SK-N-DZ (cell line): ENCODE measurements at regions not wholly inside any gene's neighbourhood (a gene's known extent, or its start where the extent isn't known, plus 50 kb on each side); places are given as distances from the start of the nearest gene placed in this dataset.
"Not testable (repeated sequence)": the region's sequence is repeated elsewhere in the genome, so short reads cannot be mapped to it uniquely, and the experiment has no call there.

Source experiments
- DNase-seq: peaks from one replicate; pipeline ENCODE4 v3.0.0-alpha.2; 2015; ENCODE audit warnings: low spot score

GRCh38 chr1:59202455-59202854, 94.4 kb upstream of the FGGY start:
- DNase-seq: no peak

- DNase-seq: no peak
These were observed 92.9 kb upstream of the FGGY start for GRCh38 chr1:59204001-59204400.

DNA sequence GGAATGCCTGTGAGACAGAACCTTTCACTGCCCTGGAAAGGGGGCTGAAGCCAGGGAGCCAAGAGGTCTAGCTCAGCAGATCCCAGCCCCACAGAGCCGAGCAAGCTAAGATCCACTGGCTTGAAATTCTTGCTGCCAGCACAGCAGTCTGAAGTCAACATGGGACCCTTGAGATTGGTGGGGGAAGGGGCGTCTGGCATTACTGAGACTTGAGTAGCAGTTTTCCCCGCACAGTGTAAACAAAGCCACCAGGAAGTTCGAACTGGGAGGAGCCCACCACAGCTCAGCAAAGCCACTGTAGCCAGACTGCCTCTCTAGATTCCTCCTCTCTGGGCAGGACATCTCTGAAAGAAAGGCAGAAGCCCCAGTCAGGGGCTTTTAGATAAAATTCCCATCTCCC, 90.3 kb upstream of the FGGY start:
- not testable (repeated sequence) for DNase-seq

DNA sequence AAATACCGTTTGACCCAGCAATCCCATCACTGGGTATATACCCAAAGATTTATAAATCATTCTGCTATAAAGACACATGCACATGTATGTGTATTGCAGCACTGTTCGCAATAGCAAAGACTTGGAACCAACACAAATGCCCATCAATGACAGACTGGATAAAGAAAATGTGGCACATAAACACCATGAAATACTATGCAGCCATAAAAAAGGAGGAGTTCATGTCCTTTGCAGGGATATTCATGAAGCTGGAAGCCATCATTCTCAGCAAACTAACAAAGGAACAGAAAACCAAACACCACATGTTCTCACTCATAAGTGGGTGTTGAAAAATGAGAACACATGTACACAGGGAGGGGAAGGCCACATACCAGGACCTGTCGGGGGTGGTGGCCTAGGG, 86.5 kb upstream of the FGGY start:
- DNase-seq: not testable (repeated sequence)

GRCh38 chr1:59212706-59213105, 84.2 kb upstream of the FGGY start:
- DNase-seq: no peak

DNA sequence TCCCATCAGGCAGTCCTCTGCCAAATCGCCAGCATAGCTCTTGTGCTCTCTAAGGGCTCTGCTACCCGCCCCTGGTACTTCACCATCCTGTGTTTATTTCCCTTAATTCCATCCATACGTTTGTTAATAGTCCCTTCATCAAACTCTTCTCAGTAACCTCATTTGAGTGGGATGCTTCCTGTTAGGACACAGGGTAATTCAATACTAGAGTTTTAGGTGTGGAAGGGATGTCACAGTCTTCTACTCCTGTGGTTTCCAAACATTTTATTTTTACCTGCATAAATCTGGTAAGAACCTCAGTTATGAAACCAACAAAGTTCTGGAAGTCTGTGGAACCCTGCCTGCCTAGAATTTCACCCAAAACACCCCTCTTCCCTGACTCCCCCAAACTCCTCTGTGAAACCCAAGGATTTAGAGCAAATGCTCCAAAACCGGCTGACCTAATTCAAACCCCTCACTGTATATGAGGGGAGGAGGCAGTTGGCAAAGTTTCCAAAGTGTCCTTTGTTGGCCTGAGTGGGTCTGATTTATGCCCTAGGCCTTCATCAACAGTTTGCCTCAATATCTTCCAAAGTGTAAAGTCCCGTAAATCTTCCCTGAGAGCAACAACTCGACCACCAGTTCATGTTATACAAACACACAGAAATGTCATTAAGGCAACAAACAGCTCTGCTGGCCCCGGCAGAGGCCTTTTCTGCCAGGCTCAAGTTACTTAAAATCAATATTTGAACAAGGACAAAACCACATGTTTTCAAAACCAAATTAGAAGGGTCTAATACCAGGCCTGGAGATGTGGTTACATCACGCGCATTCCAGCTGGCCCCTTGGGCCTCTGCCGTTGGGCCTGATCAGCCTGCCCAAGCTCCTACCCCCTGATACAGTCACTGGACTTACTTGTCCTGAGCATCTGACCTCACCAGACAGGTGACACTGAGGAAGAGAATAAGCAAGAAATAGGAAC, 82.4 kb upstream of the FGGY start:
- DNase-seq: peak; percentile 81

GRCh38 chr1:59215766-59216291, 81.1 kb upstream of the FGGY start:
- no peak for DNase-seq

DNA sequence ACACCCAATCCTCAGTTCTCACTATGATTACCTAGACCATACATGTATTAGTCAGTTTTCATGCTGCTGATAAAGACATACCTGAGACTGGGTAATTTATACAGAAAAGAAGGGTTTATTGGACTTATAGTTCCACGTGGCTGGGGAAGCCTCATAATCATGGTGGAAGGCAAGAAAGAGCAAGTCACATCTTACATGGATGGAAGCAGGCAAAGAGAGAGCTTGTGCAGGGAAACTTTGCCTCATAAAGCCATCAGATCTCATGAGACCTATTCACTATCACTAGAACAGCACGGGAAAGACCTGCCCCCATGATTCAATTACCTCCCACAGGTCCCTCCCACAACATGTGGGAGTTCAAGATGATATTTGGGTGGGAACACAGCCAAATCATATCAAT, 79.5 kb upstream of the FGGY start:
- not testable (repeated sequence) for DNase-seq

DNA sequence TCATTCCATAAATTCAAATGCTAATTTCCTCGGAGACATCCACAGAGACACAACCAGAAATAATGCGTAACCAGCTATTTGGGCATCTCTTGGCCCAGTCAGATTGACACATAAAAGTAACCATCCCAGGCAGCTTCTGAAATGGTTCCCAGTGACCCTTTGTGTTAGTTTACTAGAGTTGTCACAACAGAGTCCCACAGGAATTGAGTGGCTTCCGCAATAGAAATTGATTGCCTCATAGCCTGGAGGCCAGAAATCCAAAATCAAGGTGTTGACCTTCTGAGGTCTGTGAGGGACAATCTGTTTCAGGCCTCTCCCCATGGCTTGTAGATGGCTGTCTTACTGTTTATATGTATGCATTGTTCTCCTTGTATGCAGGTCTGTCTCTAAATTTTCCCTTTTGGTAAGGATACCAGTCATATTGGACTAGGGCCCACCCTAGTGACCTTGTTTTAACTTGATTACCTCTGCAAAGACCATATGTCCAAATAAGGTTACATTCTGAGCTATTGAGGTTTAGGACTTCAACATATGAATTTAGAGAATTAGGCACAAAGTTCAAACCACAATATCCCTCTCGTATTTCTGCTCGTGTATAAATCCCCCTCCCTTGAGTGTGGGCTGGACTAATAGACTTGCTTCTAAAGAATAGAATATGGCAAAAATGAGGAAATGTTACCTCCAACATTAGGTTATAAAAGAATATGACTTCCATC, 78.2 kb upstream of the FGGY start:
- DNase-seq: no peak

DNA sequence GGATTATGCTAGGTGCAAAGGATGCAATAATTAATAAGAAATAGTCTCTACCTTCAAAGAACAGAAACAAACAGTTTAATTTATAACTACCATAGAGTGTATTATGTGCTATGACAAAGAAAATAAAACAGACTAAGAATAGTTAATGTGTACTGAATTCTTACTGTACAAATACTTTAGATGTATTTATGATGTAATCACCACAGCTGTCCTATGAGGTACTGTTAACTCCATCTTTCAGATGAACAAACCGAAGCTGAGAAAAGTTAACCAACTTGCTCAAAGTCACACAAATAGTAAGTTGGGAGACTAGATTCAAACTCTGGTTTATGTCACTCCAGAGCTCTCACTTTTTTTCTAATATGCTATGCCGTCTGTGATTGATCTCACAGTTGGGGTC, 77.0 kb upstream of the FGGY start:
- DNase-seq: no peak

GRCh38 chr1:59220356-59220755, 76.5 kb upstream of the FGGY start:
- DNase-seq: no peak

DNA sequence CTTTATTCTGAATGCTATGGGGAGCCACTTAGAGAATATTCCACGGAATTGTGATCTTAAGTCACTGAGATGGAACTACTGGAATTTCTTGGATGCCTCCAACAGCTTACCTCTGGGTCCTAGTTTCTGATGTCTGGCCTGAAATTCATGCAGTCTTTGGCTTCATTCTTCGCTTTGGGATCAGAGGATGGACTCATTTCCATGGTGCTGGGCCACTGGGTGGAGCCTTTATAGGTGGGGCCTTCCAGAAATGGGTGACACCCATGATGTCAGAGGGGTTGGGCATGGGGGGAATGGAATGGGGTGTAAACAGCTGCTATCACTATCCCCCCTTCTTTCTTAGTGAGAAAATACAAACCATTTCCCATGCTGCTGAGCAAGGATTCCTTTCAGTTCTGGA, 73.7 kb upstream of the FGGY start:
- DNase-seq: no peak

DNA sequence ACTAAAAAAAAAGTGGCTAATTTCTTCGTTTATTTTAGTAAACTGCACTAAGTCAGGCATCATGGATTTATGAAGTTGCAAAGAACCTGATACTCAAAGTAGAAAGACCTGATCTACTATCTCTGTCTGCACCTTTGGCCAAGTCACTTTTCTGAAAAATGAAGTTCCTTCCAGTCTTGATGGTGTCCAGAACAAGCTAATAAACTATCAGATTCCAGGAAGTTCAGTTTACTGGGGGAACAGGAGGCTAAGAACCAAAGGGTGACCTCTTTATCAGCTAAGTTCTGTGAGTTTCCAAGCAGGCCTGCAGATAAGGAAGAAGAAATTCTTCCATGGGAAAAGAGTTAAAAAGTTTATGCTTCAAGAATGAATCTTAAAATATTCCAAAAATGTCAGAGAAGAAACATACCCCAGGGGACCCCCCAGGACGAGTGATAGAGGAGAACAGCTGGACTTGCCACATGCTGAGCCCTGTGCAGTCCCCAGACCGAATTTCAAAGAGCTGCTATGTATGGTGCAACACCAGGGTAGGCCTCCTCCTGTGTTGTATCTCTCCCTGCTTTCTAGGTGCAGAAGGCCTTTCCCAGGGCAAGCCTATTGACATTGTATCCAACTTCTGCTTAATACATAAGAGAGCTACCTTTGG, 72.8 kb upstream of the FGGY start:
- no peak for DNase-seq

DNA sequence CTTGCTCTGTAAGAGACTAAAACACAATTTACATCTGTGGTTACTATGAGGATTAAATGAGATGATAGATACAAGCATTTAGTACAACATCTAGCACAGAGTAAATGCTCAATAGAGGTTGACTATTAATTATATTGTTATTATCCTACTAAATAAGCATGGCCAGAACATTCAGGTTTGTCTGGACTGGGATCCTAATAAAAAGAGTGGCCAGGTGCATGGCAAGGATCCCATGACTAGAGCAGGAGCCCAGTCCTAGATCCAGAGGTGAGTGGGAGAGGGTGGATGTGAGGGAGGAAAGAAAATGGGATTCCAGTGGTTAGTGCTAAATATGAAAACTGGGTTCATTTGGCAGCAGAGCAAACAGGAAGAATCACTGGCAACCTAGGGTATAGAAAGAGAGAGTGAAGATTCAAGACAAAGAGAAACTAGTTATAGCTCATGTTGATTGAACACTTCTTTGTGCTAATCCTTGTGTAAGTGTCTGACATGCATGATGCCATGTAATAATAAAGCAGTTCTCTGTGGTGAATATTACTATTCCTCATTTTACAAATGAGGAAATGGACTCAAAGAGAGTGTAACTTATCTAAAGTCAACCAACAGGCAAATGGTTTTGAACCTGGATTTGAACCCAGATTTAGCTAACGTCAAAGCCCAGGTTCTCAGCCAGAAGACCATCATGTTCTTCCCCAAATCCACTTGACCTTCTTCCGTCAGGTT, 71.1 kb upstream of the FGGY start:
- DNase-seq: no peak

GRCh38 chr1:59229138-59229537, 67.8 kb upstream of the FGGY start:
- DNase-seq: no peak

- DNase-seq: no peak
These were observed 66.3 kb upstream of the FGGY start for GRCh38 chr1:59230622-59231021.

DNA sequence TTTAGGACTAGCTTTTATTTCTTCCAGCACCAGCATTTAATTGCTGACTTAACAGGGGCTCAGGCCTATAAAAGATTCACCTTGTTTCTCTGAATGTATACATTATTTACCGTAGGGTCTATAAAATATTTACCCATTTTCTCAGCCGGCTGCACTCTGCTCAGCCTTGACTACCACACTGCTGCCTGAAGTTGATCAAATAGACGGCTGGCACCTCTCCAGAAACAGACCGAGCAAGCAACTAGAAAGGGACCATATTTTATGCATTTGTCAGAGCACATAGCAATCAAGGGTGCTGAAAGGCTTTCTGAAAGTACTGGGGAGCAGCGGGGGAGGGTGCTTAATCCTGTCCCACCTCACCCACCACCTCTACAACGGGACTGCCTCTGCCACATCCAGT, 64.7 kb upstream of the FGGY start:
- no peak for DNase-seq

DNA sequence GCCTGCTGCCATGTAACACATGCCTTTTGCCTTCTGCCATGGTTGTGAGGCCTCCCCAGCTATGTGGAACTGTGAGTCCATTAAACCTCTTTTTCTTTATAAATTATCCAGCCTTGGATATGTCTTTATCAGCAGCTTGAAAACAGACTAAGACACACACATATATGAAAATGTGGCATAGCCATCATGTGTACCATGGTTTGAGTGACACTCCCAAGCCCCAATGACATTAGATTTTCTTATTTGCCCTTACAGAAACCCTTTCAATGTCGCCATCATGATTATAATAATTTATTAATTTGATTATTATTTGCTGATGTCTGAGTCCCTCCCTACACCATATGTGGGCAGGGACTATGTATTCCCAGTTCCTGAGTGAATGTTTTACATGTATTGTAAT, 63.5 kb upstream of the FGGY start:
- no peak for DNase-seq

GRCh38 chr1:59236721-59237545, 60.0 kb upstream of the FGGY start:
- DNase-seq: no peak

DNA sequence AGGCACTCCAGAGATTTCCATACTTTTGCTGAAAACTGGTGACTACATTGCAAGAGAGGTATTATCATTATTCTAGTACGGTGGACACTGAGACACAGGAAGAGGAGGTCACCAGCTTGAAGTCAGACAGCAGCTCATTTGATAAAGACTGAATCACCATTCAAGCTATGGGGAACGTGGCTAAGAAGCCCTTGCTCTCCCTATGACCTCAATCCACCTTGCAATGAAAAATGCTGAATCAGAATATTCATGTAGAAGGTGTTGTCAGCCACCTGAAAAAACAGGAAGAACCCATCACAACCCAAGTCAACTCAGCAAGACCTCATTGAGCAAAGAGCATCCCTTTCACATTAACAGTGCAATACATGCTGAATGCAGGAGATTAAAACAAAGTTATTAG, 59.0 kb upstream of the FGGY start:
- no peak for DNase-seq
